ENCODE measurements at regions not wholly inside any gene's neighbourhood (a gene's known extent, or its start where the extent isn't known, plus 50 kb on each side); places are given as distances from the start of the nearest gene placed in this dataset.
"Not testable (repeated sequence)": the region's sequence is repeated elsewhere in the genome, so short reads cannot be mapped to it uniquely, and the experiment has no call there.

- DNase-seq = no peak
These were observed 92.6 kb downstream of the KIF26A start for GRCh38 chr14:104230946-104231345.

- no peak for DNase-seq
These were observed 93.7 kb downstream of the KIF26A start for GRCh38 chr14:104232070-104232484.

- DNase-seq = not testable (repeated sequence)
These were observed 95.8 kb downstream of the KIF26A start for GRCh38 chr14:104234007-104234786.

- DNase-seq = no peak
These were observed 97.3 kb downstream of the KIF26A start for GRCh38 chr14:104235686-104236085.

- no peak for DNase-seq
These were observed 99.5 kb downstream of the KIF26A start for GRCh38 chr14:104237651-104238423.

- no peak for DNase-seq
These were observed 100.2 kb downstream of the KIF26A start for GRCh38 chr14:104238424-104239184.

GRCh38 chr14:104239185-104239775, 100.9 kb downstream of the KIF26A start:
- no peak for DNase-seq

- no peak for DNase-seq
These were observed 101.5 kb downstream of the KIF26A start for GRCh38 chr14:104239861-104240301.

- DNase-seq = no peak
These were observed 102.2 kb downstream of the KIF26A start for GRCh38 chr14:104240434-104241157.

- DNase-seq = no peak
These were observed 104.8 kb downstream of the KIF26A start for GRCh38 chr14:104243200-104243599.

GRCh38 chr14:104244221-104245011, 106.0 kb downstream of the KIF26A start:
- no peak for DNase-seq

GRCh38 chr14:104245075-104245474, 106.7 kb downstream of the KIF26A start:
- DNase-seq = no peak

- DNase-seq = no peak
These were observed 107.3 kb downstream of the KIF26A start for GRCh38 chr14:104245723-104246122.

- DNase-seq = no peak
These were observed 108.3 kb downstream of the KIF26A start for GRCh38 chr14:104246401-104247335.

- no peak for DNase-seq
These were observed 109.2 kb downstream of the KIF26A start for GRCh38 chr14:104247336-104248202.

- DNase-seq = no peak
These were observed 110.0 kb downstream of the KIF26A start for GRCh38 chr14:104248203-104249055.

- DNase-seq = no peak
These were observed 110.7 kb downstream of the KIF26A start for GRCh38 chr14:104249089-104249488.

GRCh38 chr14:104249706-104250105, 111.3 kb downstream of the KIF26A start:
- DNase-seq = no peak
